Superior temporal gyrus (tissue), 1 donor: ENCODE measurements at regions not wholly inside any gene's neighbourhood (a gene's known extent, or its start where the extent isn't known, plus 50 kb on each side); places are given as distances from the start of the nearest gene placed in this dataset.
"Not testable (repeated sequence)": the region's sequence is repeated elsewhere in the genome, so short reads cannot be mapped to it uniquely, and the experiment has no call there.

ENCODE experiments used
- DNase-seq: peaks from one replicate; pipeline ENCODE4 v3.0.0-alpha.2; 2016; ENCODE audit errors: extremely low spot score

DNA sequence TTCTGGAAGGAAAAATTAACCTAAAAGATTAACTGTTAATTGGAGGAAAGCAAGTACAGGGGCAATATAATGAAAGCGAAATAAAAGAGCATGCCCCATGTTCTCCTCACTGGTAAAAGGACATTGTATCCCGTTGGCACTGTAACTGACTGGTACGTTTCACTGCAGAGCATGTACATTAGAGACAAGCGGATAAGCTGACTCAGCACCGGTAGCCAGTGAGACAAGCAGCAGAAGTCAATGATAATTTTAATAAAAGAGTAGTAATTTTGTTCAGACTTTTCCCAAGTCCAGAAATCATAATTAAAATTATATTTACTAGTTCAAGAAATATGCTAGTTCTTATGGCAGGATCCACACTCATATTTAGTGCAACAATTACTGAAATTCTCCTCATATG, 161.5 kb upstream of the VWC2 start:
- DNase-seq, result no peak

- no peak for DNase-seq
Measured at GRCh38 chr7:49613759-49614158, 159.7 kb upstream of the VWC2 start.

DNA sequence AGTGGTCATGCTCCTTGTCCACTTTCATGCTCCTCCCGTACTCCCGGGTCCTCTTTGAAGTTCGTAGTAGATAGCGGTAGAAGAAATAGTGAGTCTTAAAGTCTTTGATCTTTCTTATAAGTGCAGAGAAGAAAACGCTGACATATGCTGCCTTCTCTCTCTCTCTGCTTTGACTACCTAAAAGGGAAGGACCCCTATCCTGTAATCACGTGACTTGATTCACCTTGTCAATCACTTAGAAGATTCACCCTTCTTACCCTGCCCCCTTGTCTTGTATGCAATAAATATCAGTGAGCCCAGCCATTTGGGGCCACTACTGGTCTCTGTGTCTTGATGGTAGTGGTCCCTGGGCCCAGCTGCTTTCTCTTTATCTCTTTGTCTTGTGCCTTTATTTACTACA, 158.5 kb upstream of the VWC2 start:
- DNase-seq, result not testable (repeated sequence)

DNA sequence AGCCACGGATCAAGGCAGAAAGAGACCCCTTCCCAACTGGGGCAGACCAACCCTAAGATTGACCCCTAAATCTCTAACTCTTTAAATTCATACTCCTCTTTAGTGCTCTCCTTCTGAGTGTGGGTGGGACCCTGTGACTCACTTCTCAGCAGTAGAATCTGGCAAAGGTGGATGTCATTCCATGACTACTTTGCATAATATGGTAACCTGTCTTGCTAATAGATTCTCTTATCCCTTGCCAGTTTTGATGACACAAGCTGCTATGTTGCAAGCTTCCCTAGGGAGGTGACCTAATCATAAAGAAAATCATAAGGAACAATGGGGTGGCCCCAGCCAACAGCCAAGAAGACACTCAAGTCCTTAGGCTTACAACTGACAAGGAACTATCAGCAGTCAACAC, 155.4 kb upstream of the VWC2 start:
- DNase-seq, result no peak

DNA sequence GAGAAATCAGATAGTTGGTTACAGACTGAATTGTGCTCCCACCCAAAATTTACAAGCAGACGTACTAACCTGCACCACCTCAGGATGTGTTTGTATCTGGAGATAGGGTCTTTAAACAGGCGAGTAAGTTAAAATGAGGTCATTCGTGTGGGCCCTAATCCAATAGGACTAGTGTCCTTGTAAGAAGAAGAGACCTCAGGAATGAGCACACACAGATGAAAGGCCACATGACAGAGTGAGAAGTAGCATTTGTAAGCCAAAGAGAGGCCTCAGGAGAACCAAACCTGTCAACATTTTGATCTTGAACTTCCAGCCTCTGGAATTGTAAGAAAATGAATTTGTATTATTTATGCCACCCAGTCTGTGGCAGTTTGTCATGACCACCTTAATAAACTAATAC, 149.5 kb upstream of the VWC2 start:
- DNase-seq, result no peak

GRCh38 chr7:49624611-49625010, 148.8 kb upstream of the VWC2 start:
- DNase-seq, result no peak

- no peak for DNase-seq
Measured at GRCh38 chr7:49630513-49630912, 142.9 kb upstream of the VWC2 start.

DNA sequence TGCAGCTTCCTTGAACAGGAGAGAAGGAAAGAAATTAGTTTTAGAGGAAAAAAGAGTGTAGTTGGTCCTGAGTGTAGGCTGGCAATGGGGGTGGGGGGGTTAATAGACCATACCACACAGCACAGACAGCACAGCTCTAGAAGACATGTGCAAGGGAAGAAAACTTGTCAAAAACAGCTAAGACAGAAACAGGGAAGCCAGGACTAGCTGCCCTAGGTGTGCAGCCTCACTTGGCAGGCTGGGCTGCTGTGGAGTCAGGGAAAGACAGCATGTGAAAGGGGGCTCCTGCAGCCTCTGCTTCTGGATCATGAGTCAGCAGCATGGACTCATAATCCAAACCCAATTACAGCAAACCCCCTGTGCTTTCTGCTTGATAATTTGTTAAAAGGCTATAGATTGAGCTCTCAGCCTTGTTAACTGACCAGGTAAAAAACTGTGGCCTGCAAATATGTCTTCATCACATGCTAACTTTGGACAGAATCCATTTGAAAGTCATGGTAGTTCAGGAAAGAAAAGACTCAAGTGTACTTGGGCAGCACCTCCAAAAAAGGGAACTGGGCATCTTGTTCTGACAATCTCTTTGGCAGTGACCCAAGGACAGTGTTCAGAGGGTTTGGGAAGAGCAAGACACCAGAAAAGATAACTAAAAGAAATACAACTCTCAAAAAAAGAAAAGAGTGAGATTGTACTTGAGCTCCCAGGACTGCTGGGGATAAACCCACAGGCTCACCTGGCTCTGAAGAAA, 142.2 kb upstream of the VWC2 start:
- no peak for DNase-seq

DNA sequence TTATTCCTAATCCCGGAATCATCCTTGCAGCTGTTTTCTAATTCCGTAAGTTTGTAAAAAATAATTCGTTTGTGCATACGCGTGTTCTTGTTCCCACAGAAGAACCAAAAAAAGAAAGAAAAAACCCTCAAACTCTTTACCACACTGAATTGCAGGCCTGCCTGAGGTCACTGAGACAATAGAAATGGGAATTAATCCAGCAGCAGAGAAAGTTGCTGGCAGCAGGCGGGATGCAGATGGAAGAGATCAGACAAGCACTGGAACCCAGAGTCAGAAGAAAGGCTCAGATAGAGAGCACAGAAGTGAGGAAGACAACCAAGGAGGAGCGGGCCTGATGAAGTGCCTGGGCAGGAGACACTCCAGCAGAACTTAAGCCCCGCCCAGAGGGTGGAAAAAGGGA, 141.5 kb upstream of the VWC2 start:
- DNase-seq, result no peak

- no peak for DNase-seq
Measured at GRCh38 chr7:49635800-49636199, 137.6 kb upstream of the VWC2 start.

- DNase-seq, result no peak
Measured at GRCh38 chr7:49636400-49636799, 137.0 kb upstream of the VWC2 start.

DNA sequence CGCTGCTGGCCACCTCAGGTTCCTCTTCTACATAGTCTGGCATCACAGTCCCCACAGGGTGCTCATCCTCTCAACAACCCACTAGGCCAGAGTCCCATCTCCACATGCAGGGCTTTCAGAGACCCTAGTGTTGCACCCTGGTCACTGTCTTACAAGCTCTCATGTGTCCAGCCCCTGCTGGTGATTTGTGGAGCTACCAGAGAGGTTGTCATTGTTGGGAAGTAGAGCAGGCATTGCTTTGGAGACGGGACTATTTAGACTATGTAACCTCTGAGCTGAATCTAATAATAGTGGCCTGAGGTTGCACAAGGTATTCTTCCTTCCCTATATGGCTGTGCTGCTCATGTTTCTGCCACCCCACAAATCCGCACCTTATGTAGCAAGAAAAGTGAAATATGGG, 135.3 kb upstream of the VWC2 start:
- no peak for DNase-seq

- DNase-seq, result no peak
Measured at GRCh38 chr7:49639068-49639593, 134.3 kb upstream of the VWC2 start.

DNA sequence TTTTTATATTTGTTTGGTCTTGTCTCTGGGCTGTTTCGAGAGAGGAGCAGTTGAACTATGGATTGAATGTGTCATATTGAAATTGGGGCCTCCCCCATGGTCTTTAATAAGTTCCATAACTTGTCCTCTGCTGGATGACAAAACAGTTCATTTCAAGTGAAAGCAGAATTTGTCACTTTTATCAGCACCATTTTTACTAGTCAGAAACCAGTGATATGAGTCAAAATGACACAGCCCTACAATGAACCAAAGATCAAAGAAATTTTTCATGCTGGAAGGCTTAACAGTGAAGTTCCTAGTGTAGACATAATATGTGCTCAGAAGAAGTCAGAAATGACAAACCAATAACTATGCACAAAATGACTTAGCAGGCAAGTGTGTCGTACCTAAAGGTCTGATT, 133.6 kb upstream of the VWC2 start:
- no peak for DNase-seq

GRCh38 chr7:49643321-49643720, 130.1 kb upstream of the VWC2 start:
- peak; percentile 30 for DNase-seq

GRCh38 chr7:49643736-49644135, 129.7 kb upstream of the VWC2 start:
- no peak for DNase-seq

DNA sequence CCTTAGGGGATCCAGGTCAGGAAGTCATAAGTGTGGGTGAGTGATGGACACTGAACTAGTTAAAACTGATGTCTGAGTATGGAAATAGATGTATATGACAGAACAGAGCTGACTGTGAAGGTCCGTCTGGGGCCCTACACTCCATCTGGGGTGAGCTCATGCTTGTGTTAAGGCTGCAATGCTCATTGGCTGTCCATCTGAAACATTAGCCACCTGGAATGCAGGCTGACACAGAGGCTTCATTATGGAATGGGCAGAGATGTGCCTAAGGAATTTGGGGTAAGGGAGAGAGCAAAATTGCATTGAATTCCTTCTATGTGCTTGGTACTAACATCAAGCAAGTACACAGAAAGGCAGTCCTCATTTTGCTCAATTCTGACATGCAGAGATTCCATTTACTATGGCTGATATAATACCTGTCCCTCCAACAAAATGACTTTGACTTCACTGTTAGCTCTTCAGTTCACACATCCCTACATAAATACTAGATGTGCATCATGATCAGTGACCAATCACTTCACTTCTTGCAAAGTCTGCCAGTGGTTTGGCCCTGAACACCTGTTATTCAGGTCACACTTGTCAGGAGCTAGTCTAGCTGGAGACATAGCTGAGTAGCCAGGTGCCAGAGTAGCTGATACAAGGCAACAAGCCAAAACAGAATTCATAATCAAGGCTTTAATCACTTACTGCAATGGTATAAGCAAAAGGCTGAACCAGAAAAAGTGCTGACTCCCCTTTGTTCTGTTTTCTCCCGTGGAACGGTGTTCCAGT, 128.9 kb upstream of the VWC2 start:
- DNase-seq, result no peak

- DNase-seq, result no peak
Measured at GRCh38 chr7:49645296-49645695, 128.1 kb upstream of the VWC2 start.

DNA sequence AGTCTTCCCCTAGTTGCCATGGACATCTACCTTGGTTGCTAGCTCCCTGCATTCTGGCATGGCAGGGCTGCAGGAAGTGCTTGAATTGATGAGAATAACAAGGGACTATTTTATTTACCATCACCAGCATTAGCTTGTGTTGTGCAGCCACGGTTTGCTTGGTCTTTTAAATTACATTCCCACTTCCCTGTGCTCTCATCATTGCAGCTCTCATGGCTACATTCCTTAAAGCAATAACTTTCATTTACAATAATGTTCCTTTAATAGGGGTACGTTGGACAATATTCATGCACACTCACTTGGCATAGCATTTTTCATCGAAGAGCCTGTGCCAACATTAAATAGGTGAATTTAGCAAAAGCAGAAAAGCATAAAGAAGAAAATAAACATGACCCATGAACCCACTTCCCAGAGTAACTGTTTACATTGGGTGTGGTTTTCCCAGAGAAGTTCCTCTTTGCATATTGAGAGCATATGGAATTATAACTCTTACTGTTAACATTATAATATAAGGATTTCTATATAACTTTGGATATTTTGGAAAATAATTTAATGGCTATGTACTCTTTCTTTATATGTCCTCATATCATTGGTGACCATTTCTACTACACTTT, 113.2 kb upstream of the VWC2 start:
- no peak for DNase-seq

GRCh38 chr7:49660976-49661375, 112.5 kb upstream of the VWC2 start:
- DNase-seq, result no peak

DNA sequence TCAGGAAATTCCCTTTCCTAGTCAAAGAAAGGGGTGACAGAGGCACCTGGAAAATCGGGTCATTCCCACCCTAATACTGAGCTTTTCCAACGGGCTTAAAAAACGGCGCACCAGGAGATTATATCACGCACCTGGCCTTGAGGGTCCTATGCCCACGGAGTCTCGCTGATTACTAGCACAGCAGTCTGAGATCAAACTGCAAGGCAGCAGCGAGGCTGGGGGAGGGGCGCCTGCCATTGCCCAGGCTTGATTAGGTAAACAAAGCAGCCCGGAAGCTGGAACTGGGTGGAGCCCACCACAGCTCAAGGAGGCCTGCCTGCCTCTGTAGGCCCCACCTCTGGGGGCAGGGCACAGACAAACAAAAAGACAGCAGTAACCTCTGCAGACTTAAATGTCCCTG, 107.5 kb upstream of the VWC2 start:
- DNase-seq, result not testable (repeated sequence)

- DNase-seq, result no peak
Measured at GRCh38 chr7:49666764-49667163, 106.7 kb upstream of the VWC2 start.

- DNase-seq, result no peak
Measured at GRCh38 chr7:49669285-49669684, 104.2 kb upstream of the VWC2 start.
